ENCODE measurements at regions not wholly inside any gene's neighbourhood (a gene's known extent, or its start where the extent isn't known, plus 50 kb on each side); places are given as distances from the start of the nearest gene placed in this dataset.

GRCh38 chr4:111231281-111231680, 608.4 kb upstream of the PITX2 start:
- Histone ChIP-seq H3K4me1 (replicated peaks) (peaks cover 34% of the 10 kb centered on the region), H3K27me3 (replicated peaks) (no peaks in the 10 kb centered on the region), H3K36me3 (no peaks in the 10 kb centered on the region), H3K27ac (no peak overlapping the region), H3K9me3 (replicated peaks) (no peaks in the 10 kb centered on the region), H3K4me3 (no peak overlapping the region)
- DNase-seq (ENCODE audit: low read depth in 1 of 2, low spot score in 2 of 2), result no peak

GRCh38 chr4:111234939-111235338, 612.1 kb upstream of the PITX2 start:
- H3K4me1 ChIP-seq (replicated peaks), result peaks cover 14% of the 10 kb centered on the region
- H3K4me3 ChIP-seq, result no peak overlapping the region
- H3K36me3 ChIP-seq, result no peaks in the 10 kb centered on the region
- DNase-seq (ENCODE audit: low read depth in 1 of 2, low spot score in 2 of 2), result no peak
- H3K27me3 ChIP-seq (replicated peaks), result no peaks in the 10 kb centered on the region
- no peak overlapping the region for H3K27ac ChIP-seq
- no peaks in the 10 kb centered on the region for H3K9me3 ChIP-seq (replicated peaks)

- H3K4me3 ChIP-seq, result no peak overlapping the region
- no peaks in the 10 kb centered on the region for H3K27me3 ChIP-seq (replicated peaks)
- DNase-seq (ENCODE audit: low read depth in 1 of 2, low spot score in 2 of 2), result no peak
- H3K4me1 ChIP-seq (replicated peaks), result peaks cover 5% of the 10 kb centered on the region; the same call in 1 of the 2 replicates
- H3K27ac ChIP-seq, result no peak overlapping the region
- no peaks in the 10 kb centered on the region for H3K36me3 ChIP-seq
- H3K9me3 ChIP-seq (replicated peaks), result no peaks in the 10 kb centered on the region
Measured at GRCh38 chr4:111263836-111264235, 641.0 kb upstream of the PITX2 start.

- no peak overlapping the region for H3K4me3 ChIP-seq
- H3K4me1 ChIP-seq (replicated peaks), result peaks cover 18% of the 10 kb centered on the region
- H3K36me3 ChIP-seq, result no peaks in the 10 kb centered on the region
- DNase-seq (ENCODE audit: low read depth in 1 of 2, low spot score in 2 of 2), result no peak
- H3K27me3 ChIP-seq (replicated peaks), result no peaks in the 10 kb centered on the region
- no peak overlapping the region for H3K27ac ChIP-seq
- H3K9me3 ChIP-seq (replicated peaks), result no peaks in the 10 kb centered on the region
Measured at GRCh38 chr4:111266937-111267336, 644.1 kb upstream of the PITX2 start.

GRCh38 chr4:111267786-111268185, 644.9 kb upstream of the PITX2 start:
- no peak for DNase-seq (ENCODE audit: low read depth in 1 of 2, low spot score in 2 of 2)
- Histone ChIP-seq H3K36me3 (no peaks in the 10 kb centered on the region), H3K9me3 (replicated peaks) (no peaks in the 10 kb centered on the region)

GRCh38 chr4:111268769-111269414, 646.0 kb upstream of the PITX2 start:
- no peaks in the 10 kb centered on the region for H3K9me3 ChIP-seq (replicated peaks)
- DNase-seq (ENCODE audit: low read depth in 1 of 2, low spot score in 2 of 2), result peak in 1 of 2 experiments; percentile 30
- no peak overlapping the region for H3K4me3 ChIP-seq

More at GRCh38 chr4:111267786-111268185, 644.9 kb upstream of the PITX2 start:
- no peak overlapping the region for H3K4me3 ChIP-seq
- peaks cover 18% of the 10 kb centered on the region for H3K4me1 ChIP-seq (replicated peaks)
- H3K27me3 ChIP-seq (replicated peaks), result no peaks in the 10 kb centered on the region
- H3K27ac ChIP-seq, result no peak overlapping the region

GRCh38 chr4:111269439-111269838, 646.6 kb upstream of the PITX2 start:
- Histone ChIP-seq H3K36me3 (no peaks in the 10 kb centered on the region), H3K4me1 (replicated peaks) (peaks cover 18% of the 10 kb centered on the region), H3K27me3 (replicated peaks) (no peaks in the 10 kb centered on the region), H3K9me3 (replicated peaks) (no peaks in the 10 kb centered on the region), H3K4me3 (no peak overlapping the region), H3K27ac (peak overlapping the region; percentile 18)
- DNase-seq (ENCODE audit: low read depth in 1 of 2, low spot score in 2 of 2), result peak in 1 of 2 experiments; percentile 5

More at GRCh38 chr4:111268769-111269414, 646.0 kb upstream of the PITX2 start:
- Histone ChIP-seq H3K36me3 (no peaks in the 10 kb centered on the region), H3K27me3 (replicated peaks) (no peaks in the 10 kb centered on the region), H3K27ac (peak overlapping the region; percentile 18), H3K4me1 (replicated peaks) (peaks cover 18% of the 10 kb centered on the region)

- H3K9me3 ChIP-seq (replicated peaks), result no peaks in the 10 kb centered on the region
- H3K4me3 ChIP-seq, result no peak overlapping the region
- H3K4me1 ChIP-seq (replicated peaks), result peaks cover 11% of the 10 kb centered on the region
- H3K27me3 ChIP-seq (replicated peaks), result no peaks in the 10 kb centered on the region
- H3K36me3 ChIP-seq, result no peaks in the 10 kb centered on the region
- DNase-seq (ENCODE audit: low read depth in 1 of 2, low spot score in 2 of 2), result no peak
- H3K27ac ChIP-seq, result no peak overlapping the region
Measured at GRCh38 chr4:111274060-111274459, 651.2 kb upstream of the PITX2 start.

GRCh38 chr4:111274486-111274885, 651.6 kb upstream of the PITX2 start:
- no peak for DNase-seq (ENCODE audit: low read depth in 1 of 2, low spot score in 2 of 2)
- no peaks in the 10 kb centered on the region for H3K27me3 ChIP-seq (replicated peaks)
- no peaks in the 10 kb centered on the region for H3K36me3 ChIP-seq
- no peak overlapping the region for H3K27ac ChIP-seq
- H3K9me3 ChIP-seq (replicated peaks), result no peaks in the 10 kb centered on the region
- no peak overlapping the region for H3K4me3 ChIP-seq
- peaks cover 7% of the 10 kb centered on the region for H3K4me1 ChIP-seq (replicated peaks)

- no peak overlapping the region for H3K27ac ChIP-seq
- H3K4me3 ChIP-seq, result no peak overlapping the region
- no peaks in the 10 kb centered on the region for H3K9me3 ChIP-seq (replicated peaks)
- DNase-seq (ENCODE audit: low read depth in 1 of 2, low spot score in 2 of 2), result no peak
- no peaks in the 10 kb centered on the region for H3K4me1 ChIP-seq (replicated peaks)
- H3K27me3 ChIP-seq (replicated peaks), result no peaks in the 10 kb centered on the region
- H3K36me3 ChIP-seq, result no peaks in the 10 kb centered on the region
Measured at GRCh38 chr4:111281219-111281618, 658.3 kb upstream of the PITX2 start.

- Histone ChIP-seq H3K9me3 (replicated peaks) (no peaks in the 10 kb centered on the region), H3K27ac (no peak overlapping the region)
Measured at GRCh38 chr4:111282035-111282434, 659.2 kb upstream of the PITX2 start.

GRCh38 chr4:111283066-111283677, 660.3 kb upstream of the PITX2 start:
- Histone ChIP-seq H3K4me3 (no peak overlapping the region), H3K9me3 (replicated peaks) (no peaks in the 10 kb centered on the region), H3K36me3 (no peaks in the 10 kb centered on the region), H3K27ac (no peak overlapping the region), H3K27me3 (replicated peaks) (no peaks in the 10 kb centered on the region), H3K4me1 (replicated peaks) (no peaks in the 10 kb centered on the region)
- DNase-seq (ENCODE audit: low read depth in 1 of 2, low spot score in 2 of 2), result peak; percentile 28 to 54

More at GRCh38 chr4:111282035-111282434, 659.2 kb upstream of the PITX2 start:
- no peaks in the 10 kb centered on the region for H3K27me3 ChIP-seq (replicated peaks)
- no peak overlapping the region for H3K4me3 ChIP-seq
- no peaks in the 10 kb centered on the region for H3K36me3 ChIP-seq
- no peaks in the 10 kb centered on the region for H3K4me1 ChIP-seq (replicated peaks)
- DNase-seq (ENCODE audit: low read depth in 1 of 2, low spot score in 2 of 2), result no peak

- no peaks in the 10 kb centered on the region for H3K36me3 ChIP-seq
- H3K27ac ChIP-seq, result no peak overlapping the region
- DNase-seq (ENCODE audit: low read depth in 1 of 2, low spot score in 2 of 2), result no peak
- H3K4me3 ChIP-seq, result no peak overlapping the region
- H3K9me3 ChIP-seq (replicated peaks), result no peaks in the 10 kb centered on the region
- no peaks in the 10 kb centered on the region for H3K27me3 ChIP-seq (replicated peaks)
- H3K4me1 ChIP-seq (replicated peaks), result no peaks in the 10 kb centered on the region
Measured at GRCh38 chr4:111296466-111296865, 673.6 kb upstream of the PITX2 start.

- H3K4me3 ChIP-seq, result no peak overlapping the region
- DNase-seq (ENCODE audit: low read depth in 1 of 2, low spot score in 2 of 2), result no peak
- H3K36me3 ChIP-seq, result no peaks in the 10 kb centered on the region
- H3K27ac ChIP-seq, result no peak overlapping the region
- no peaks in the 10 kb centered on the region for H3K27me3 ChIP-seq (replicated peaks)
- H3K4me1 ChIP-seq (replicated peaks), result no peaks in the 10 kb centered on the region
- no peaks in the 10 kb centered on the region for H3K9me3 ChIP-seq (replicated peaks)
Measured at GRCh38 chr4:111303806-111304205, 680.9 kb upstream of the PITX2 start.
